ENCODE measurements at regions not wholly inside any gene's neighbourhood (a gene's known extent, or its start where the extent isn't known, plus 50 kb on each side); places are given as distances from the start of the nearest gene placed in this dataset.

DNA sequence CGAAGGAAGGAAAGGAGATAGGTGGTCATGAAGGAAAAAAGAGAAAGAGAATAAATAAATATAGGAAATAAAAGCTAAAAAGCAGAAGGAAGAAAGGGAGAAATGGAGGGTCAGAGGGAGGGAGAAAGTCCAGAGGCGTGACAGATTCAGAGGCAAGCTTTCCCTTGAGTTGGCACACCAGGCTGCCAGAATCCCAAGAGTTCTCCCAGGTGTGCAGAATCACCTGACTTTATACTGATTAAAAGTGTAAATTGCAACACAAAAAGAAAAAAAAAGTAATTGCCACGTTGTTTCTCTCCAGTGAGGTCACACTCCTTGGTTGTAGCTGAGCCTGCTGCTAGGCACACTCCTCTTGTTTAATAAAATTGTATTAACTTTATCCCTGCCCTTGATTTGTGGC is 669.9 kb upstream of the PKN2 start:
- no peaks in the 10 kb centered on the region for H3K36me3 ChIP-seq (ENCODE audit: control insufficient read depth, insufficient read depth, low read length)
- DNase-seq (ENCODE audit: low read depth), result no peak
- TF ChIP-seq, protein P1, sequence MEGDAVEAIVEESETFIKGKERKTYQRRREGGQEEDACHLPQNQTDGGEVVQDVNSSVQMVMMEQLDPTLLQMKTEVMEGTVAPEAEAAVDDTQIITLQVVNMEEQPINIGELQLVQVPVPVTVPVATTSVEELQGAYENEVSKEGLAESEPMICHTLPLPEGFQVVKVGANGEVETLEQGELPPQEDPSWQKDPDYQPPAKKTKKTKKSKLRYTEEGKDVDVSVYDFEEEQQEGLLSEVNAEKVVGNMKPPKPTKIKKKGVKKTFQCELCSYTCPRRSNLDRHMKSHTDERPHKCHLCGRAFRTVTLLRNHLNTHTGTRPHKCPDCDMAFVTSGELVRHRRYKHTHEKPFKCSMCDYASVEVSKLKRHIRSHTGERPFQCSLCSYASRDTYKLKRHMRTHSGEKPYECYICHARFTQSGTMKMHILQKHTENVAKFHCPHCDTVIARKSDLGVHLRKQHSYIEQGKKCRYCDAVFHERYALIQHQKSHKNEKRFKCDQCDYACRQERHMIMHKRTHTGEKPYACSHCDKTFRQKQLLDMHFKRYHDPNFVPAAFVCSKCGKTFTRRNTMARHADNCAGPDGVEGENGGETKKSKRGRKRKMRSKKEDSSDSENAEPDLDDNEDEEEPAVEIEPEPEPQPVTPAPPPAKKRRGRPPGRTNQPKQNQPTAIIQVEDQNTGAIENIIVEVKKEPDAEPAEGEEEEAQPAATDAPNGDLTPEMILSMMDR (IDR thresholded peaks at IDR 0.05; ENCODE audit: insufficient read depth, low read depth, low read length), result no peak
- no peaks in the 10 kb centered on the region; the same call in 1 of the 2 replicates for H3K27me3 ChIP-seq (ENCODE audit: control insufficient read depth, insufficient read depth, low read length)
- CTCF ChIA-PET, result no interaction called here
- no peak overlapping the region for H3K4me3 ChIP-seq (ENCODE audit: low read depth, low read length)
- POLR2A ChIA-PET, result no interaction called here

DNA sequence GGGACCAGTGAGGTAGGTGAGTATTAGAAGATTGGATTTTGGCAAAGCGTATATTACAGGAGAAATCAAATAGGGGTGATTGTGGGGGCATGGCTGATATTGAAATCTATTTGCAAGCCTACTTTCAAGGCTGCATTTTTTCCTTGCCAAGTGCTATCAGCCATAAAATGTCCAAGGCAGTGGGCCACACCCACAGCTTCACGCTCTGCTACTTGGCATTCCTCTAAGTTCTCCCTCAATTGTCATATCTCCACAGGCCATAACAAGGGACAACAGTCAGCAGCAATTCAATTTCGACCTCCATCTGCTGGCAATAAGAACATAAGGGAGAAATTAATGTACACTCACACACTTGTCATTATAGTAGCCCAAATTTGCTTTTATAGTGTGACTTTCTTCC is 667.1 kb upstream of the PKN2 start:
- CTCF ChIA-PET, result no interaction called here
- TF ChIP-seq, protein P1 (IDR thresholded peaks at IDR 0.05; ENCODE audit: insufficient read depth, low read depth, low read length), result no peak
- no peaks in the 10 kb centered on the region for H3K36me3 ChIP-seq (ENCODE audit: control insufficient read depth, insufficient read depth, low read length)
- POLR2A ChIA-PET, result no interaction called here
- H3K27me3 ChIP-seq (ENCODE audit: control insufficient read depth, insufficient read depth, low read length), result no peaks in the 10 kb centered on the region; the same call in 1 of the 2 replicates
- H3K4me3 ChIP-seq (ENCODE audit: low read depth, low read length), result no peak overlapping the region
- DNase-seq (ENCODE audit: low read depth), result no peak

DNA sequence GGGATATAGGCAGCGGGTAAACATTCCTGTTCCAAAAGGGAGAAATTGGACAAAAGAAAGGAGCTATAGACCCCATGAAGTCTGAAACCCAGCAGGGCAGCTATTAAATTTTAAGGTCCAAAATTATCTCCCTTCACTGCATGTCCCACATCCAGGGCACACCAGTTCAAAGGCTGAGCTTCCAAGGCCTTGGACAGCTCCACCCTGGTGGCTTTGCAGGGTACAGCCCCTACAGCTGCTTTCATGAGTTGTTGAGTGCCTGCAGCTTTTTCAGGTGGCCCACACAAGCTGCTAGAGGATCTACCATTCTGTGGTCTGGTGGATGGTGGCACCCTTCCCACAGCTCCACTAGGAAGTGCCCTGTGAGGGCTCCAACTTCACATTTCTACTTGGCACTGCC is 662.5 kb upstream of the PKN2 start:
- CTCF ChIA-PET, result interaction anchor here (1.4 kb wide), 1 partner anchor 10 kb away, joined by 3 read pairs; no protein-coding TSS in a partner anchor
- Histone ChIP-seq H3K36me3 (ENCODE audit: control insufficient read depth, insufficient read depth, low read length) (no peaks in the 10 kb centered on the region), H3K4me3 (ENCODE audit: low read depth, low read length) (no peak overlapping the region), H3K27me3 (ENCODE audit: control insufficient read depth, insufficient read depth, low read length) (no peaks in the 10 kb centered on the region; the same call in 1 of the 2 replicates)
- POLR2A ChIA-PET, result no interaction called here
- no peak for DNase-seq (ENCODE audit: low read depth)
- TF ChIP-seq, protein P1 (IDR thresholded peaks at IDR 0.05; ENCODE audit: insufficient read depth, low read depth, low read length), result no peak

DNA sequence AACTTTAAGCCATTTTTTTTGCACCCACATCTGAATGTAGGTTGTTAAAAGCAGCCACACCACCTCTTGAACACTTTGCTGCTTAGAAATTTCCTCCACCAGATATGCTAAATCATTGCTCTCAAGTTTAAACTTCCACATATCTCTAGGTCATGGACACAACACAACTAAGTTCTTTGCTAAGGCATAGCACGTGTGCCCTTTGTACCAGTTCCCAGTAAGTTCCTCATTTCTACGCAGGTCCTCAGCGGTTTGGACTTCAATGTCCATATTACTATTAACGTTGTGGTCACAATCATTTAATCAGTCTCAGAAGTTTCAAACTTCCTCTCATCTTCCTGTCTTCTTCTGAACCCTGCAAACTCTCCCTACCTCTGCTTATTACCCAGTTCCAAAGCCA is 661.6 kb upstream of the PKN2 start:
- H3K27me3 ChIP-seq (ENCODE audit: control insufficient read depth, insufficient read depth, low read length), result no peaks in the 10 kb centered on the region; the same call in 1 of the 2 replicates
- POLR2A ChIA-PET, result no interaction called here
- TF ChIP-seq, protein P1 (IDR thresholded peaks at IDR 0.05; ENCODE audit: insufficient read depth, low read depth, low read length), result no peak
- no peak overlapping the region for H3K4me3 ChIP-seq (ENCODE audit: low read depth, low read length)
- no peak for DNase-seq (ENCODE audit: low read depth)
- CTCF ChIA-PET, result no interaction called here
- H3K36me3 ChIP-seq (ENCODE audit: control insufficient read depth, insufficient read depth, low read length), result no peaks in the 10 kb centered on the region

DNA sequence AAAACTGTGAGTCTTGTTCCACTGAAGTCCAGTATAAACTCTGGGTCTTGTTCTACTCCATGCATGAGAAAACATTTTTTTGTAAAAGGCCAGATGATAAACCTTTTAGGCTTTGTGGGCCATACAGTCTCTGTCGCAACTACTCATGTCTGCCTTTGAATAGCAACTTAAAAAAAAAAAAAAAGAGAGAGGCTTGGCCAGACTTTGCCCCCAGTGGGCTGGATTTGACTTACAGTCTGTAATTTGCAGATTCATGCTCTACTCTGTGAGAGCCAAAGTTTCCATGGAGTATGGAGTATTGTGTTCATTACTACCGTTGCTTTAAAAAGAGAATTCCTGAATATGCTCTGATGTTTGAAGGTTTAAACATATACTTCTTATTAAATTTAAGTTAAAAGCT is 654.9 kb upstream of the PKN2 start:
- no peak overlapping the region for H3K4me3 ChIP-seq (ENCODE audit: low read depth, low read length)
- H3K36me3 ChIP-seq (ENCODE audit: control insufficient read depth, insufficient read depth, low read length), result no peaks in the 10 kb centered on the region
- H3K27me3 ChIP-seq (ENCODE audit: control insufficient read depth, insufficient read depth, low read length), result no peaks in the 10 kb centered on the region
- no peak for DNase-seq (ENCODE audit: low read depth)
- CTCF ChIA-PET, result no interaction called here
- POLR2A ChIA-PET, result no interaction called here
- TF ChIP-seq, protein P1 (IDR thresholded peaks at IDR 0.05; ENCODE audit: insufficient read depth, low read depth, low read length), result no peak
